Dermis blood vessel endothelial cell (primary cell): ENCODE measurements at regions not wholly inside any gene's neighbourhood (a gene's known extent, or its start where the extent isn't known, plus 50 kb on each side); places are given as distances from the start of the nearest gene placed in this dataset.
A peak's percentile ranks its signal among the peaks of the same experiment; 100 is the strongest.
"Not testable (repeated sequence)": the region's sequence is repeated elsewhere in the genome, so short reads cannot be mapped to it uniquely, and the experiment has no call there.

Experiments used
- DNase-seq: peaks from one replicate; pipeline ENCODE4 v3.0.0; 2010

- no peak for DNase-seq
Measured at GRCh38 chr4:127370604-127371003, 262.2 kb upstream of the INTU start.

DNA sequence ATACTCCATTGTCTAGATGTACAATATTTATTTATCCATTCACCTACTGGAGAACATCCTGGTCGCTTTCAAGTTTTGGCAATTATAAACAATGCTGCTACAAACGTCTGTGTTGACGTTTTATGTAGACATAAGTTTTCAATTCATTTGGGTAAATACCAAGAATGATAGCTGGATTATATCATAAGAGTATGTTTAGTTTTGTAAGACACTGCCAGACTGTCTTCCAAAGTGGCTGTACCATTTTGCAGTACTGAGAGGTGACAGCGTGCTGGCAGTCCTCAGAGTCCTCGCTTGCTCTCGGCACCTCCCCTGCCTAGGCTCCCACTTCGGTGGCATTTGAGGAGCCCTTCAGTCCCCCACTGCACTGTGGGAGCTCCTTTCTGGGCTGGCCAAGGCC, 253.3 kb upstream of the INTU start:
- DNase-seq: no peak

DNA sequence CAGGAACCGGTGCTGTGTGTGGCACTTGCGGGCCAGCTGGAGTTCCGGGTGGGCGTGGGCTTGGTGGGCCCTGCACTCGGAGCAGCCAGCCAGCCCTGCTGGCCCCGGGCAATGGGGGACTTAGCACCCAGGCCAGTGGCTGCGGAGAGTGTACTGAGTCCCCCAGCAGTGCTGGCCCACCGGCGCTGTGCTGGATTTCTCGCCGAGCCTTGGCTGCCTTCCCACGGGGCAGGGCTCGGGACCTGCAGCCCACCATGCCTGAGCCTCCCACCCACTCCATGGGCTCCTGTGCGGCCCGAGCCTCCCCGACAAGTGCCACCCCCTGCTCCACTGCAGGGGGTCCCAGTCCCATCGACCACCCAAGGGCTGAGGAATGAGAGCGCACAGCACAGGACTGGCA, 252.8 kb upstream of the INTU start:
- DNase-seq: not testable (repeated sequence)

GRCh38 chr4:127383666-127384065, 249.1 kb upstream of the INTU start:
- DNase-seq: no peak

- DNase-seq: no peak
Measured at GRCh38 chr4:127394516-127394915, 238.2 kb upstream of the INTU start.

- no peak for DNase-seq
Measured at GRCh38 chr4:127400276-127400675, 232.5 kb upstream of the INTU start.

DNA sequence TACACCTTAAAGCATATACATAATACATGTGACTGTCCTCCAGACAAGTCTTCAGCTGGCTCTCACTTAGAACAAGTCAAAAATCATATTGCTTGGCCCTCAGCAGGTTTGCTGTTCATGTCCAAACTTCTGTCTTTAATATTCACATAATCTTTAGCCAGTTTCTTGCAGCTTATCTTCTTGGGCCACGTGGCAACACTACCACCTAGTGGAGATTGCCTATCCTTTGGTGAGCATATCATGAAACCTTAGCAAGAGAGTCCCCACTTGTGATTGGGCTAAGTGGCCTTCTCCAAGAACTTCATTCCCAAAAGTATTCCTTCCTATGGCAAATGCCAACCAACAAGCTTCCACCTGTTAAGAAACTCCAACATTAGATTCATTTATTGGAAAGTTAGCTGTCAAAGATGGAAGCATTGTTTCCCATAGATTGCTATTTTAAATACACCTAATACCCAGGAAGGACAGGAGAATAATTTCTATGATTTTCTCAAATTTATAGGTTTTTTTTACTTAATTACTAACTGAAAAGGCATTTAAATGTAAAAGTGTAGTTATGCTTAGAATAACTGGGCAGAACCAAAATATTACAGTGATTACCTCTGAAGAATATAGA, 231.9 kb upstream of the INTU start:
- peak; percentile 79 for DNase-seq

DNA sequence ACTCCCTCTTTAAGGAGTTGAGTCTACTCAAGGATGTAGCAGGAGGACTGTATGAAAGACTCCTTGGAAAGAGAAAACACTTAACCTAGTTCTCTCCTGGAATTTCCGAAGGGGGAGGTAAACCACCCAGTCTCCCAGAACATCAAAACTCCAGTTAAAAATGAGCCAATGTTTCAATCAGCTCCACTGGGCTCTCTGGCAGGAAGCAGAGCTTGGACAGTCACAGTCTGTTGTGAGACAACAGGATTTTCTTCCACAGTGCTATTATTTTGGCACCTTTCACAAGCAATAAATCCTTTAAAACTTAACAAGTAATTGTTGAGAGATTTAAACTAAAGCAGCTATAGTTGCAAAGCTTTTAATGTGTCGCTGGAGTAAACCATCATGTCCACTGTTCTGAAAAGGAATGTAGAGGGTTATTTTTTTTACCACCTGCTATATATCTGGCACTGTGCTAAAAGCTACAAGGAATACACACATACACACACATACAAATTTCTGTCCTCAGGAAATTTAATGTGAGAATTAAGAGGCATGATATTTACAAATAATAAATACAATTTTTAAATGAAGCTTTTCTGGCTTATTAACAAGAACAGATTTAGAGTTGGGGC, 229.2 kb upstream of the INTU start:
- DNase-seq: no peak

GRCh38 chr4:127406187-127406586, 226.6 kb upstream of the INTU start:
- no peak for DNase-seq

- not testable (repeated sequence) for DNase-seq
Measured at GRCh38 chr4:127407572-127407971, 225.2 kb upstream of the INTU start.

GRCh38 chr4:127410201-127410600, 222.6 kb upstream of the INTU start:
- no peak for DNase-seq

DNA sequence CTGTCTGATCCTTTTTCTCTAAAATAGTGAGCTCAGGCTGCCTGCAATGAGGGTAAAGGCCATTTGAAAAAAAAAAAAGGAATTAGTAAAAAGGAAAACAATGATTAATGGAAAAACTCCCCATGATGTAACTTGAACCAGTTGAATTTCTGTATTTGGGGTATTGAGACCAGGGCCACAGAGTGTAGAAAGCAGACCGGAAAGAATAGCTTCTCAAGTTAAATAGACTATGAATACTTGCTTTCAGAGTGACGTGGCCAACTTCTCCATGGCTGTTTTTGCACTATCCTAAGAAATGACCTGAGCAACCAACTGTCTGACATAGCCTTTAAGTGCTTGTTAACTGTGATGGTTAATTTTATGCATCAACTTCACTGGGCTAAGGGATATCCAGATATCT, 222.1 kb upstream of the INTU start:
- DNase-seq: no peak

DNA sequence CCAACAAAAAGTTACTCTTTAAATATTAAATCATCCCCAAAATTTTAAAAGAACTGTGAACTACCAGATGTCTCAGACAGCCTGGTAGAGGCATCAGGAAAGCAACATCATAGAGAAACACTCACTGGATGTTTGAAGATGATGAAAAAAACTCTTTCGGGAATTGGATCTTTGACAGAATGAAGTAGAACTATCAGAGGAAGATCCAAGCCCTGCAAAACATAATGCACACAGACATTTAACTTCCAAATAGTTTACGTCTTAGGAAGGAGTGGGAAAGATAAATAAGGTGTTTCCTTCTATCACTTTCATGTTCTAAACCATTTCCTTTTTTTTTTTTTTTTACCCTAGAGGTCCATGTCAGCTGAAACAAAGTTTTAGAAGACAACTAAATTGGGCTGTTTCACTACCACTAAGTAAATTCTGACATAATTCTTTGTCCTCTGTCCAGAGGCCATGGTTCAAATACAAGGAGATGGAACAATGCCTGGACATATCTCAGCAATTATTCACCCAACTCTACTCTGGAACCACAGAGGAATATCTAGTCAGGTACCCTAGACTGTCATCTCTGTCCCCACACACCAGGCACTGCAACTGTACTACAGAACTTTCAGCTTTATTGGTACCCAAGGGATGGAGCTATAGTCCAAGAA, 217.7 kb upstream of the INTU start:
- no peak for DNase-seq

DNA sequence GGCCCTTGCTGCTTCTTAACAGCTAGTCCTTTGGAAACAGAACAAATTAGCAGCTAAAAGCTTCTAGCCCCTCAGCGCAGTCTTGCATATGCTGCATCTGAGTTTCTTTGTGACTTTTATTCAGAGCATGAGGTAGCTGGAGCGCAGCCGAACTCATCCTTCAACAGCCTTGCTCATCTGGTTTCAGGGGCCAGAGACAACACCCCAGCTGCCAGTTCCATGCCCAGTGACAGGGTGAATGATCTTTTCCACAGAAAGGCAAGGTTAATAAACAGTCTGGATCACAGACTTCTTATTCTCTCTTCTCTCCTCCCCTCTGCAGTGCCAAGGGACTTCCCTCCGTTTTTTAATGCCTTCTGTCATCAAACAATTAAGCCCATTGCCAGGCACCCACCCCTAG, 216.6 kb upstream of the INTU start:
- DNase-seq: no peak

- DNase-seq: no peak
Measured at GRCh38 chr4:127417885-127418535, 214.7 kb upstream of the INTU start.

- DNase-seq: no peak
Measured at GRCh38 chr4:127419431-127419830, 213.3 kb upstream of the INTU start.

GRCh38 chr4:127421437-127421836, 211.3 kb upstream of the INTU start:
- DNase-seq: no peak

DNA sequence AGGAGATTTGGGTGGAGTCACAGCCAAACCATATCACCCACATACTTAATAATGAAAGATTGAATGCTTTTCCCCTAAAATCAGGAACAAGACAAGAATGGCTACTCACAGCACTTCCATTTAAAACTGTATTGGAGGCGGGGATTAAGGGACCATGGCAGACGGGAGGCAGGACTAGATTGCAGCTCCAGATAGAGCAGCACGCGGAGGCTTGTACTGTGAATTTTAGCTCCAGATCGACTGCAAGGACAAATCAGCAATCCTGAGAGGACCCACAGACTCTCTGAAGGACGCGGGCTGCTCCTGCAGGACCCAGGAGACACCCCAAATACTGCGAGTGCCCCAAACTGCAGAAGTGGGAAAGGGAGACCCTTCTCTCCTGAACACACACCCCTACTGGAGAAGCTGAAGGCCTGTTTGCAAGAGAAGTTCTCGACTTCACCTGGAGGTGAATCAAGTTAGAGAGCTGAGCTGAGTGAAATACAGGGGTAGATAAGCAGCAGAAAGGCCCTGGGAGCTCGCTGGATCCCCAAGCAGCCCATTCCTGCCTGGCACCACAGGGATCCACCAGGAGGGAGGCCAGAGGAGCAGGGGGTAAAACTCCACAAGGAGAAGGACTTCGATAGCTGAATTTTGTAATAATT, 207.4 kb upstream of the INTU start:
- no peak for DNase-seq

GRCh38 chr4:127425851-127426250, 206.9 kb upstream of the INTU start:
- no peak for DNase-seq

DNA sequence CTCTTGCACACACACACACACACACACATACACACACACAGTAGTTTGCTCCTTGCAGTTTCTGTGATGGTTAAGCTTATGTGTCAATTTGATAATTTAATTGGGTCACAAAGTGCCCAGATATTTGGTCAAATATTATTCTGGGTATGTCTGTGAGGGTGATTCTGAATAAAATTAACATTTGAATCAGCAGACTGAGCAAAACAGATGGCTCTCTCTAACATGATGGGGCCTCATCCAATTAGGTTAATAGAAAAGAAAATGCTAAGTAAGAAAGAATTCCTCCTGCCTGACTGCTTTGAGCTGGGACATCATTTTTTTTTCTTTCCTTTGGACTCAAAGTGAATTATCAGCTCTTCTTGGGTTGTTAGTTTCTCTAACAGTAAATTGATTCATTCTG, 191.2 kb upstream of the INTU start:
- no peak for DNase-seq

- DNase-seq: no peak
Measured at GRCh38 chr4:127445471-127445870, 187.3 kb upstream of the INTU start.

DNA sequence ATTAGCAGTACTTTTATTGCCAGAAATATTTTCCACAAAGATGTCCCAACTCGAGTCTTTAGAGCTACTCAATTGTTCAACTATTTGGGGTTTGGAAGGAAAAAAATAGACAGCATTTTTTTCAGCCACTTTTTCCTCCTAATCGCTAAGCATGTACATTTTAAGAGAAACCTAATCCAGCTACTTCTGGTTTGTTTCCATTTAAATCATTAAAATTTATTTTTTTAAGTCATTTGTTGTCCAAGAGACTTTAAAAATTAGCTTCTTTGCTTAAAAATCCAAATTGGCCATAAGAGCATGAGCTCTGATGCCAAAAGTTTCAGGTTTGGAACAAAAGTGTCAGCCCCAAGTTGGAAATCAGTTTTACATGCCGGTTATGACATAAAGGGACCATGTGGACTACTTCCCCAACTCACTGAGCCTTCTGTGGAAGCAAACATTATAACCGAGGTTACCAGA, 186.3 kb upstream of the INTU start:
- no peak for DNase-seq

DNA sequence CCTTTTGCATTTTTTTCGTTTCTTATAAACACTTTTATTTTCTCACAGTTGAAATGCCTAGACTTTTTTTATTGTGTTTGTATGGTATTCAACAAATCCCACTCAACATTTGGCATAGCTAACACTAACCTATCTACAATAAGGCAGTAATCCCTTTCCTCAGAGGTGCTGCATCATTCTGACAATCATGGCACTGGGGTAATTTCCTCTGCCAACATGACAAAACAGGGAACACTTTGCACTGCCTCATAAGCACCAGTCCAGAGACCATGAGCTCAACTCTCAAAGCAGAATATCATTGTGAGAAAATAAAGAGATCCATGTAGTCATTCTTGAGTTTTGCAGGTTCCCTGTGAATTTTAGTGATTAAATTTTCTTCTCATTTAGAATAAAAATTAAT, 183.8 kb upstream of the INTU start:
- no peak for DNase-seq
